ENCODE measurements at regions not wholly inside any gene's neighbourhood (a gene's known extent, or its start where the extent isn't known, plus 50 kb on each side); places are given as distances from the start of the nearest gene placed in this dataset.
"Not testable (repeated sequence)": the region's sequence is repeated elsewhere in the genome, so short reads cannot be mapped to it uniquely, and the experiment has no call there.

DNA sequence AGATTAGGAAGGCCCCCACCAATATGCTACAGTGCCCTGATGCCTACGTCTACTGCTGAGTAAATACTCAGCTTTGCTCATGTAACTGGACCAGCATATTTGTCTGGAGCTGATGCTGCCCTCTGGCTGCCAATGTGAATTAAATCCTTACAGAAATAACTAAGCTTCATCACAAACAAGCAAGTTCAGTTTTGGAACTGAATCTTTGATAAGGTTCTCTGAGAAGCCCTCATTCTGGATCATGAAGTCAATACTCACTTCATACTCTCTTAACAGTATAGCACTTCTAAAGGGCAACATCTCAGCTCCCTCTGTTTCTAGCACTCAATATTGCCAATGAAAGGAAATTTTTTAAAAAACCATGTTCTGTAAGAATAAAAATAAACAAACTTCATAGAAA, 246.7 kb downstream of the ETV1 start:
- DNase-seq = peak in 1 of 2 donors; percentile 18

DNA sequence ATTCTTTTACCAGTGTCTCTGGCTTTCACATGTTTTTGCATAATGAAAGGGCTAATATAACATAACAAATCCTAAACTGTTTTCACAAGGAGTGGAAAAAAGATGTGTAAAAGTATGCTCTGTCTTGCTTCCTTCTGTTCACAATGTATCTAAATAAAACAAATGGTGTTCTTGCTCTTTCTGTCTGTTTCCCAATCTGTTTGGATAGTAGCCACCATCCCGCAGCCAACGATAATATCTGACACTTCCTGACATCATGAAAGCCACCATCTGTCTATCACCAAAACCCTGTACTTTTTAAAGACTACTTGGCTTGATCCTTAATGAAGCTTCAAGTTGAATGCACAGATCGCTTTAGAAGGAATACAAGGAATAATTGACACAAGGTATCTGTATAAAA, 246.2 kb downstream of the ETV1 start:
- DNase-seq = no peak

DNA sequence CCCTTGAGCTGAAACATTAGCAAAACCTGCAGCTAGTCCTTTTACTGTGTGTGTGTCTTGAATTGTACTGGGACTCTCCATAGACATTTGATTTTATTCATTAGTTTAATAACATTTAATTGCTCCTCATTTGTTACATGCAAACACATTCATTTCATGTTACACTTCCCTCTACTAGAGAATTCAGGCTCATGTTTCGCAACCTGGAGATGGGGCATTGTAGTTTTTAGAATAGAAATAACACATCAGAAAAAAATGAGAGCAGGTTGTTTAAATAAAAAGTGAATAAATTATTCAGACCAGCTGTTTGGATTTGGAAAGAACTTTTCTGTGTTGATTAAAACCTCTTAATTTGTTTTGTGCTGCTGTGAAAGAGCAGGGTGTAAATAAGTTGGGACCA, 243.9 kb downstream of the ETV1 start:
- no peak for DNase-seq

DNA sequence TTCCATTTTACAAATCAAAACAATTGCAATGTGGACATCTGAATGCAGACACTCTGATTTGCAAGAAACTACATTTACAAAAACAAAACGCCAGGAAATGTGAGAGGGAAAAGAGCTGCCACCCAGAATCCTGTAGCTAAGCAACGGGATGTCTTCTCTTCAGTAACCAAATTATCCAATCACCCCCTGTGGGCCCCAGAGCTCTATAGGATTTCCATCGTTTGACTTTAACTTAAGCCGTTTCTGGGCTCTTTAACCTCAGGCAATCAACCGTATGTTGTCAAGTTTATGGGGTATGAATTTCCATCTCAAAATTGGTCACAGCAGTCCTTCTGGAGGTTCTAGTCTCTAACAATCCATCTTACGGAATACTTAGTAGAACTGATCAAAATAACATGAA, 240.5 kb downstream of the ETV1 start:
- DNase-seq = no peak

DNA sequence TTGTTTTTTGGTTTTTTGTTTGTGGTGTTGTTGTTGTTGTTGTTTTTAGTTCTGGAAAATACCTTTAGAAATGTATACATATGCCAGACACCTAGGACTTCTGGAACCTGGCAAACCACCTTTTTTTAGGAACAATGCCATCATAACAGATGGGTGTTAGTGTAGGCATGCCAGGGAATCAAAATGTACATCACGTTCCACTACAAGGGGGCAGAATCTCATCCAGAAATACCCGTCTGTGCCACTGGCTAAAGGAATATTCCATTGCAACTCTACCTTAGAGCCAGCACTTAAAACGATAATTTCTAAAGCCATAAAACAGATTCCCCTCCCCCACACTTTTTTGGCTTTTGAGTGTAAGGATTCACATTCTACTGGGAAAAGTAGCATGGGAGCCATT, 239.8 kb downstream of the ETV1 start:
- no peak for DNase-seq

DNA sequence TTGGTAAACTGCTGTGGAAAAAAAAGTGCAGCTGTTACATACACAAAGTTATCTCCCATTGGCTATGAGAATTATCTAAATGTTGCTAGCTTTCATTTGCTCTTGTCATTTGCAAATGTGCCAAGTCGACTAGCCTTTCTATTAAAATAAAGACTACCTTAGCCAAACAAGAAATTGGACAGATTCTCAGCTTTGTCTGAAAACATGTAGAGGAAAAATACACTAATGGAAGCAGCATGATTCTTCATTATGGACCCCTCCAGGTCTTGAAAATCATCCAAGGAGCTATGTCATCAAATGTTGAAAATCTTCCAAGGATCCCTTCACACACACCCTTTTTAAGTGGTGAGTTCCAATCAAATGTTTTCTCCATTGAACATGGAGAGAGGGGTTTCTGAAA, 237.7 kb downstream of the ETV1 start:
- DNase-seq = no peak

DNA sequence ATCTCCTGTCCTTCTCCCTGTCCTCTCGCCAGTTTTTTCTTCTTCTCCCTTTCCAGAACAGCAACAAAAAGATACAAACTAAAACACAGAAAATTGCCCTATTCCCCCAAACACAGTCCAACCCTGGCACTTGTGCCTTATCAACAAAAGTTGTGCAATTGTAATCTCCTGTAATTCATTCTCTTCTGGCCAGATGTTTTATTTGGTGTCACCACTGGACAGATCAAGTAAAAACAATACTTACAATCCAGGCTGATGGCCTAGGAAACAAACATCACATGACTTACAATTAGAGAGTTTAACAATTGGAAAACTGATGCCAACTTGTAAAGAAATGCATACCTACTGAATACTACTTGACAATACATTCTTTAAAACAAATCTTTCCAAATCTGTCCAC, 231.6 kb downstream of the ETV1 start:
- DNase-seq = no peak

DNA sequence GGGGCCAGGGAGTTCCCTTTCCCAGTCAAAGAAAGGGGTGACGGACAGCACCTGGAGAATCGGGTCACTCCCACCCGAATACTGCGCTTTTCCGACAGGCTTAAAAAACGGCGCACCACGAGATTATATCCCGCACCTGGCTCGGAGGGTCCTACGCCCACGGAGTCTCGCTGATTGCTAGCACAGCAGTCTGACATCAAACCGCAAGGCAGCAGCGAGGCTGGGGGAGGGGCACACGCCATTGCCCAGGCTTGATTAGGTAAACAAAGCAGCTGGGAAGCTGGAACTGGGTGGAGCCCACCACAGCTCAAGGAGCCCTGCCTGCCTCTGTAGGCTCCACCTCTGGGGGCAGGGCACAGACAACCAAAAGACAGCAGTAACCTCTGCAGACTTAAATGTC, 223.6 kb downstream of the ETV1 start:
- DNase-seq = not testable (repeated sequence)

DNA sequence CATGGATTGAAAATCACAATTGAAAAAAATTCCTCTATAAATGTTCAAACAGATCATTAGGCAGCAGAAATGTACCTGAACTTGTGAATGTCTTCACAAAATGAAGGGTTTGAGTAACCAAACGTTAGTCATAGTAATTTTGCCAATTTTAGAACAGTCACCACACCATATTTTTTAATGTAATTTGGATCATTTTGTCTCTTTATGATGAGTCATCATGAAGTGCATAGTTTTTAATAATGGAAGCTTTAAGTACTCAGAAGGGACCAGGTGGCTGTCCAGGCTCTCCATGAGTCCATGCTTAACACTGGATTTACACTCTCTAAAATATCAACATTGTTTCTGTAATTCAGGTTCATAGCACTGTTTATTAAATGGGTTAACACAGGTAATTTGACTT, 219.2 kb downstream of the ETV1 start:
- DNase-seq = no peak

DNA sequence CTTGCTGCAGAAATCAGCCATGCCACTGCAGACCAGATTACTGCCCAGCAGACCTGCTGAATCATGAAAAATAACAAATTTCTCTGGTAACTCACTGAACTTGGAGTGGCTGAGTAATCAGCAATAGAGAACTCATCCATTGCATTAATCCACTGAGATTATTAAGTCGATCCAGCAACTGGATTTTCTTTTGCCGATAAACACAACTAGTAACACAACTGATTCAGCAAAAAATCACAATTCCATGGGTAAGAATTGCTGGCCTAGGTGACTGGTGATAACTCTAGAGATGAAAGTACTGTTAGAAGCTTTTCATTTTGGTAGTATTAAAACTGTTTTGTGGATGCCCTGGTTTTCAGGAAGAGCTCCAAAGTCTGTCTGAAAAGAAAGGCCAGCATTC, 214.5 kb downstream of the ETV1 start:
- DNase-seq = no peak

DNA sequence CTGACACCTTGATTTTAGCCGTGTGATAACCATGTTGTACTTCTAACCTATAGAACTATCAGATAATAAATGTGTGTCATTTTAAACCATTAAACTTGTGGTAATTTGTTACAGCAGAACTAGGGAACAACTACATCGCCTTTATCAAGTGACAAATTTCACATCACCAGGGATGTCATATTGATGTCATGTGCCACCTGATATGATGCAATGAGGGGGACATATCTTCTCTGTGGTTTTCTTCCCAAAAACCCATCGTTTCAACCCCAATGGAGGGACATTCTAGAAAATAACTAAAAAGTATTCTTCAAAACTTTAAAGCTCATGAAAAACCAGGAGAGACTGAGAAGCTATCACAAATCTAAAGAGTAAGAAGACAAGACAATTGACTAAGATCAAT, 212.2 kb downstream of the ETV1 start:
- DNase-seq = no peak

DNA sequence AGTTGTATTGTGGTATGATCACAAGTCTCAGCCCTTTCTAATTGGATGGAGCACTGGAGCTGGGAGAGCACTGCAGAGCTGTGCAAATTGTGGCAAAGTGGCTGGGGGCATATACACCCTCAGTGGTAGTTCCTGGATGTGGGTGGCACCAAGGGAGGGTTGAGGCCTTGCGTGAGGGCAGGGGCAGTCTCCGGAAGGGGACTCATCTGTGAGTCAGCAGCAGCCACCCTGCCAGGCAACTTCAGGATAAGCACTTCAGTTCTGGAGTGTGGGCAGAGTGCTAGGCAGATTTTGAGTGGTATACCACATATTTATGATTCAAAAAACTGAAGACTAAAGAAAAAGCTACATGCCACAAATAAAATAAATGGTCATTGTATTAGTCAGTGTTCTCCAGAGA, 210.5 kb downstream of the ETV1 start:
- DNase-seq = no peak

DNA sequence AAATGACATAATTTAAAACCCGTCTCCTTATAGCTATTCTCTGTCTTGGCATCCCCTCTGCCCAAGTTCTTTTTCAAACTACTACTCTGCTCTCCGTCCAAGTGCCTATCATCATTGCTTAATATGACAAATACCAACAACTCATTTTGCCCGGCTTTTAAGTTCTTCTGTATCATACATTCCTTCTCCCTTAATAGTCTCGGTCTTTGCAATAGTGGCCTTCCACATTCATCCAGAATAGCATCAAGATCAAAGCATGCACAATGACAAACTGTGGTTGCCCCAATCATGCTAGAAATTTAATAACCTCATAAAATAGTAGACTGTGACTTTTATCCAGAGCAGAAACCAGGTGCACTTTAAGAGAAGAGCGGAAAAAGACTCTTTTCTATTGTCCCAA, 198.9 kb downstream of the ETV1 start:
- no peak for DNase-seq

DNA sequence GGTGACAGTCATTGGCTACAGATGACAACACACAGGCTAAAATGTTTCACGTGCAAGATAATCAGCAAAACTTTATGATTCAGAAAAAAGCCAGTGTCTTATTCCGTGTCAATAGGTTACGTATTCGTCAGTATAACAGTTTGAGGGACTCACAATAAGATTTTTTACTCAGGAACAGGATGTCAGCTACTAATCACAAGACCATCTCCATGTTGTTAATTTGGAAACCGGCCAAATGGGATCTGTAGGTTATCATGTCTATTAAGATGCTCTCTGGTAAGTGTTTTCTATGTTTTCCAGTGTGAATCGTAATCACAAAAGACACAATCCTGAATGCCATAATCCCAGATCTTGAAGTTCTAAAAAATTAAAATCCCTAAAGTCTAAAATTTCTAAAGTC, 197.3 kb downstream of the ETV1 start:
- DNase-seq = no peak

DNA sequence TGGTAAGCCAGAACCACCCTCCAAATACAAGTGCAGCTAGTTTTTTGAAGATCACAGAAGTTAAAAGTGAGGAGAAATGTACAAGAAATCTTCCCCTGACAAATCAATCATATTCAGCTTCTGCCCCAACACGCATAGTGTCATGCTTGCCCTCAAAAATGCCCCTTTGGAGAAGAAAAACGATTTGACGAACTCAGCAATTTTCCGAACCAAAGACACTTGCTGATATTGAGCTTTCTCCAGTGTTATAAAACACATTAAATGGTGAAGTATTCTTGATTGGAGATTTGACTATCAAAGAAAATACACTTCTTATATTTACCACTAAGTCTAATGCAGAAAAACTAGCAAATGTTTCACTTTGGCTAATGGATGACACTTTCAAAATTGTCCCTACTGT, 195.5 kb downstream of the ETV1 start:
- DNase-seq = no peak

DNA sequence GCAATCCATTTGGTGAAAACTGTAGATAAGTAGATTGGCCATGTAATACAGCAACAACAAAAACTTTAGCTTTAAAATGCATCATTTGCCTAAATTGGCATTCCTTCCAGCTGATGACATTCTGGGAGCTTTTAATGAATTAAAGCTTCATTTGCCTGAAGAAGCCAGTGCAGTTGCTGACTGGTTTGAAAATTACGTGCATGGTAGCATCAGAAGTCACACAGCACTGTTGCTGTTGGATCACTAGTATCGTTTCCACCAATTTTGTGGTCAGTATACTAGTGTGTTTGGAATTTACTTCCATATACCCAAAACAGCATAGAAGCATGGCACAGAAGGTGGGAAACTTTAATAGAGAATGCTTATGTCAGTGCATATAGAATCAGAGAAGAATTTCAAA, 194.9 kb downstream of the ETV1 start:
- no peak for DNase-seq

DNA sequence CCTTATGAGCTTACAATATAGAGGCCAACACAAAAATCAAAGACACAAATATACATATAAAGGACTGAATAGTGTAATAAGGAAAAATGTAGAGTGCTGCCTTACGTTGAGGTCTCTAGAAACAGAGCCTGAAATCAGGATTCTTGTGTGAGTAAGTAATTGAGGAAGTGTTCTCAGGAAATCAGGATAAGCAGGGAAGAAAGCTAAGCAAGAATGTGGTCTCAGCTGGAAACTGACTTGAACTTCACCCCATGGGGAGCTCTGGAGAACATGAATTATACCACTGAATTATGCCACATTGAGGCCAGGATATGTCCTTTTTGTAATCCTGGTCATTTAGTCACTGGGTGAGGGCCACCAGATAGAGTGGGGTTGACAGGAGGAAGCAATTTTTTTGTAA, 191.9 kb downstream of the ETV1 start:
- DNase-seq = no peak

DNA sequence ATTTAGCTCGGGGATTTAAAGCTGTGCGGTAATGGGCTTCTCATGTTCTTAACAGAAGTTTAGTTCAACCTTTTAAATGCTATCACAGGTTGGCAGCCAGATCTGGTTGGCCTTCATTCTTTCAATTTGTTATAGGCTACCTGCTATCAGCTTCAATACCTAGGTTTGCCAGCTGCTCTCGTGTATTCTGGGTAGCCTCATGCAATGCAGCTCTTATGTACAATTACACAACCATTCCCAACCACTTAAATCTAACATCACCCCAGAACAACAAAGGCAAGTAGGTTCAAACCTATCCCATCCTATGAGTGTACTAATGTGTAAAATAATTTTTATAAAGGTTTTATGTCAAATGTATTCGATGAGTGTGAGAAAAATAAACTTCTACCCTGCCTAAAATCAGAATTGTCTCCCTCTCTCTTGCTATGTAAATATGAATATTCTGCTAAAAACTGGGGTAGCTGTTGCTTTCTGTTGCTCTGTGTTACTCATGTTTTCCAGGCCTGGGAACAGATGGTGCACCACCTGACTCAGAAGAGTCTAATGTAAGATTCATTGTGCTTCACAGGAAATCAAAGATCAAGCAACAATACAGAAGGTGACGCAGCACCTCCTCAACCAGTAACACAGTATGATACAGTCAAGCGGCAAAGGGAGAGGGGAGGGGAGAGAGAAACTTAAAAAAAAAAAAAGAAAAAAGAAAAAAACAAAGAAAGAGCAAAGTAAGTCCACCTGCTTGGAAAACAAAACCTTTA, 188.6 kb downstream of the ETV1 start:
- peak in 1 of 2 donors; percentile 17 for DNase-seq

DNA sequence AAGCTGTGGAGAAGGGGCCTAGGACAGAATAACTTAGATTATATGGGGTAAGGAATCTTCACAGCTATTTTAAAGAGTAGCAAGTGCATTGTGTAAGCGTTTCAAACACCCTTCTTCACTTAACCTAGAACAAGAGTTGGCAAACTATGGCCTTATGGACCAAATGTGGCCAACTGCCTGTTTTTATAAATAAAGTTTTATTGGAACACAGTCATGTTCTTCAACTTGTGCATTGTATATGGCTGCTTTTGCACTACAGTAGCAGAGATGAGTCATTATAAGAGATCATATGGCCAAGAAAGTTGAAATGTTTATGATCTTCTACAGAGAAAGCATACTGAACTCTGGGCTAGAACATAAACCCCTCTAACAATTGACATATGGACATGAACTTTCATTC, 187.8 kb downstream of the ETV1 start:
- DNase-seq = no peak

DNA sequence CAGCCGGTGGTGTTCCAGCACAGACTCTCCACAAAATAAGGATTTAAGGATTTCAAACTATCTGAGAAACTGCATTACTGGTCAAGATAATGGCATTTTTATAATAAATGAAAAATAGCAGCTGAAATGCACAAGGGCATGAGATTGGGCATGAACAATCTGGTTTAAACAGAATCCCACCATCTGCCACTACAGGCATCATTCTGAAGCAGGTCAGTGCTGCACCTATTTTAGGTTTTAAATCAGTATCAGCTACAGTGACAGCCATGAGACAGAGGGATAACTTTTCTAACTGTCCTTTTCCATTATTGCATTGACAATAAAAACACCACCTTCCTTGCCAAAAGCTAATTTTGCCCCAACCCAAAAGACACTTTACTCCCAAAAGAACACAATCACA, 186.8 kb downstream of the ETV1 start:
- no peak for DNase-seq

DNA sequence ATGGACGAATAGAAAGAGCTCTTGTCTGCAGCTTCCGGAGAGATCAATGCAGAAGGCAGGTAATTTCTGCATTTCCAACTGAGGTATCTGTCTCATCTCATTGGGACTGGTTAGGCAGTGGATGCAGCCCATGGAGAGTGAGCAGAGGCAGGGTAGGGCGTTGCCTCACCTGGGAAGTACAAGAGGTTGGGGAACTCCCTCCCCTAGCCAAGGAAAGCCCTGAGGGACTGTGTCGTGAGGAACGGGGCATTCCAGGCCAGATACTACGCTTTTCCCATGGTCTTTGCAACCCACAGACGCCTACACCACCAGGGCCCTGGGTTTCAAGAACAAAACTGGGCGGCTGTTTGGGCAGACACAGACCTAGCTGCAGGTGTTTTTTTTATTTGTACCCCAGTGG, 186.3 kb downstream of the ETV1 start:
- DNase-seq = no peak

DNA sequence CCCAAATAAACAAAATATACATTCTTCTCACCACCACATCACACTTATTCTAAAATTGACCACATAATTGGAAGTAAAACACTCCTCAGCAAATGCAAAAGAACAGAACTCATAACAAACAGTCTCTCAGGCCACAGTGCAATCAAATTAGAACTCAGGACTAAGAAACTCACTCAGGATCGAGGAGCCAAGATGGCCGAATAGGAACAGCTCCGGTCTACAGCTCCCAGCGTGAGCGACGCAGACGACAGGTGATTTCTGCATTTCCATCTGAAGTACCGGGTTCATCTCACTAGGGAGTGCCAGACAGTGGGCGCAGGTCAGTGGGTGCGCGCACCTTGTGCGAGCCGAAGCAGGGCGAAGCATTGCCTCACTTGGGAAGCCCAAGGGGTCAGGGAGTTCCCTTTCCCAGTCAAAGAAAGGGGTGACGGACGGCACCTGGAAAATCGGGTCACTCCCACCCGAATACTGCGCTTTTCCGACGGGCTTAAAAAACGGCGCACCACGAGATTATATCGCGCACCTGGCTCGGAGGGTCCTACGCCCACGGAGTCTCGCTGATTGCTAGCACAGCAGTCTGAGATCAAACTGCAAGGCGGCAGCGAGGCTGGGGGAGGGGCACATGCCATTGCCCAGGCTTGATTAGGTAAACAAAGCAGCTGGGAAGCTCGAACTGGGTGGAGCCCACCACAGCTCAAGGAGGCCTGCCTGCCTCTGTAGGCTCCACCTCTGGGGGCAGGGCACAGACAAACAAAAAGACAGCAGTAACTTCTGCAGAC, 183.2 kb downstream of the ETV1 start:
- DNase-seq = not testable (repeated sequence)

DNA sequence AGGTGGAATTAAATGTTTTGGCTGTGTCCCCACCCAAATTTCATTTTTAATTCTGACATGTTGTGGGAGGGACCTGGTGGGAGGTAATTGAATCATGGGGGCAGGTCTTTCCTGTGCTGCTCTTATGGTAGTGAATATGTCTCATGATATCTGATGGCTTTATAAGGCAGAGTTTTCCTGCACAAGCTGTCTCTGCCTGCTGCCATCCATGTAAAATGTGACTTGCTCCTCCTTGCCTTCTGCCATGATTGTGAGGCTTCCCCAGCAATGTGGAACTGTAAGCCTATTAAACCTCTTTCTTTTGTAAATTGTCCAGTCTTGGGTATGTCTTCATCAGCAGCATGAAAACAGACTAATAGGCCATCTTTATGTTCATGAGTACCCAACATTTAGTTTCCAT, 172.2 kb downstream of the ETV1 start:
- DNase-seq = not testable (repeated sequence)

DNA sequence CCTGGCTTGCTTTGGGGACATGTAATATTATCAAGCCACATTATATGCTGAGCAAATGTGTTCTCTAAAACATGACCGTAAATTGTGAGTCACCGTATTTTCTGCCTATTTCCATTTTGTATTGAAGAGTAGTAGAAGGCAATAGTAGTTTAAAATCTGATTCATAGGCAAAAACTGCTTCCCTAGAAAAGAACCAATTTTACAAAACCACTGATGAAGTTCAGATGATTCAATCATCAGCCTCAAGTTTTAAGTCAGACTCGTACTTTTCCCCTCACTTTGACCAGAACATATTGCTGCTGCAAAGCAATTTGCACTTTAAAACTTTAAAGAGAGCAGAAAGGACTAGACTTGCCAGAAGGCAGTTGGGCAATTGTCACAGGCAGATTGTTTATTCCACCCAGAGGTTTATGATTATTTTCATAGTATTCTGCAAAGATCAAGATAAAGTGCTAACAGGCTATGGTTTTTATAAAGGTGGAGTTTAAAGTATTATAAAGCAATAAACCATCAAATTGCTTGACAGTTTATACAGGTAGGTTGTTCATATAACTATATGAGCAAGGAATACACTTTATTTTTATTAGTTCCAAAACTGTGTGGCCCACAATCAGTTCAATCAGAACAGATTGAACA, 168.2 kb downstream of the ETV1 start:
- no peak for DNase-seq

Data from CD4-positive, alpha-beta T cell treated with Interferon alpha-2 for 1 hour (primary cell).